ENCODE measurements at regions not wholly inside any gene's neighbourhood (a gene's known extent, or its start where the extent isn't known, plus 50 kb on each side); places are given as distances from the start of the nearest gene placed in this dataset.

DNA sequence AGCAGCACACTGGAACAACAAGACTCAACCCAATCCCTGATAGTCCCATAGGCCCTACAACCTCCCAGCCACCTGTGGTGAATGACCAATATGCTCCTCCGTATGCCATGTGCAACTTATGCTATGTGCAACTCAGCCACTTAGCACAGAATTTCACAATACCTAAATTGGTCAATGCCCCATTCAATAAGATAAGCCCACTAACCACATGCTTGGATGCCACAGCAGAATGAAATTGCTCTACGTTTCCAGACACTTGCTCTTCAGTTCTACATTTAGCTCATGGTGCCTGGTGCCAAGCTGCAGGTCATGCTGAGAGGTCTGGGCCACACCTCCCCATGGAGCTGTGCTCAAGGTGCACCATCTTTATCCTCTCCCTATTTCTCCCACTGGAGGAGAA is 159.8 kb downstream of the EN1 start:
- no peaks in the 10 kb centered on the region for H3K4me1 ChIP-seq (ENCODE audit: insufficient read depth, low read length)
- no peak overlapping the region for H3K4me3 ChIP-seq (ENCODE audit: low read length)
- peaks cover 0 to 10% of the 10 kb centered on the region in 2 experiments for H3K9me3 ChIP-seq (ENCODE audit: control insufficient read depth in 1 of 2, insufficient read depth in 1 of 2, low read length in 2 of 2)
- no peak overlapping the region for H3K4me3 Mint-ChIP-seq
- no peaks in the 10 kb centered on the region for H3K4me1 Mint-ChIP-seq (ENCODE audit: low read depth)
- no peak for TF ChIP-seq CTCF (IDR thresholded peaks at IDR 0.05)
- ATAC-seq (ENCODE audit: poor library complexity) (no peak), DNase-seq (no peak)
- H3K27ac Mint-ChIP-seq = no peak overlapping the region
- peaks cover 0 to 2% of the 10 kb centered on the region in 2 experiments for H3K27me3 ChIP-seq (ENCODE audit: control insufficient read depth in 1 of 2, insufficient read depth in 2 of 2, low read length in 2 of 2)
- CTCF ChIA-PET = no interaction called here
- POLR2A ChIA-PET = no interaction called here
- intact Hi-C loops (cut with DNase I, micrococcal nuclease) = no loop called here
- peaks cover 27% of the 10 kb centered on the region for H3K27me3 Mint-ChIP-seq
- no peak overlapping the region for H3K27ac ChIP-seq (ENCODE audit: low read depth in 1 of 2, low read length in 2 of 2)
- no peaks in the 10 kb centered on the region for H3K36me3 ChIP-seq (ENCODE audit: insufficient read depth, low read length)
- H3K9me3 Mint-ChIP-seq = peaks cover 2% of the 10 kb centered on the region
- H3K36me3 Mint-ChIP-seq (ENCODE audit: low read depth) = no peaks in the 10 kb centered on the region

DNA sequence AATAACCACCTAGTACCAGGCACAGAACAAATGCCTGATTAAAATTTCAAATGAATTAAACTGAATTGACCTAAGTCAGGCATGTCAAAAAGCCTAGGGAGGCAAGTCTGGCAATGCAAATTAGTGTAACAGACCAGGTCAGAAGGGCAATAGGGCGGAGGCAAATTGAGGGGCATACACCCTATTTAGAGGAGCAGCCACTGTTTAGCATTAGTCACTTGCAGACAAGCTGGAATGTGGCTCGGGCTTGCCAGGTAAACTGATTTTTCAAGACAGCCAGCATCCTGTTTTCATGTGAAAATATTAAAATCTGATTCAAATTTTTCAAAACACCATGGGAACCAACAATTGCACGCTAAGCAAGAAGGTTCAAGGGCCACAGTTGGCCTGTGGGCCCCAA is 160.3 kb downstream of the EN1 start:
- no peaks in the 10 kb centered on the region for H3K4me1 ChIP-seq (ENCODE audit: insufficient read depth, low read length)
- no peak for TF ChIP-seq CTCF (IDR thresholded peaks at IDR 0.05)
- peaks cover 0 to 2% of the 10 kb centered on the region in 2 experiments for H3K27me3 ChIP-seq (ENCODE audit: control insufficient read depth in 1 of 2, insufficient read depth in 2 of 2, low read length in 2 of 2)
- Mint-ChIP-seq H3K9me3 (peaks cover 2% of the 10 kb centered on the region), H3K4me3 (no peak overlapping the region), H3K27ac (no peak overlapping the region), H3K27me3 (peaks cover 28% of the 10 kb centered on the region), H3K36me3 (ENCODE audit: low read depth) (no peaks in the 10 kb centered on the region), H3K4me1 (ENCODE audit: low read depth) (no peaks in the 10 kb centered on the region)
- no peak for ATAC-seq (ENCODE audit: poor library complexity)
- no peaks in the 10 kb centered on the region for H3K36me3 ChIP-seq (ENCODE audit: insufficient read depth, low read length)
- POLR2A ChIA-PET = no interaction called here
- CTCF ChIA-PET = no interaction called here
- H3K4me3 ChIP-seq (ENCODE audit: low read length) = no peak overlapping the region
- peaks cover 0 to 10% of the 10 kb centered on the region in 2 experiments for H3K9me3 ChIP-seq (ENCODE audit: control insufficient read depth in 1 of 2, insufficient read depth in 1 of 2, low read length in 2 of 2)
- H3K27ac ChIP-seq (ENCODE audit: low read depth in 1 of 2, low read length in 2 of 2) = no peak overlapping the region
- no peak for DNase-seq
- intact Hi-C loops (cut with DNase I, micrococcal nuclease) = no loop called here

DNA sequence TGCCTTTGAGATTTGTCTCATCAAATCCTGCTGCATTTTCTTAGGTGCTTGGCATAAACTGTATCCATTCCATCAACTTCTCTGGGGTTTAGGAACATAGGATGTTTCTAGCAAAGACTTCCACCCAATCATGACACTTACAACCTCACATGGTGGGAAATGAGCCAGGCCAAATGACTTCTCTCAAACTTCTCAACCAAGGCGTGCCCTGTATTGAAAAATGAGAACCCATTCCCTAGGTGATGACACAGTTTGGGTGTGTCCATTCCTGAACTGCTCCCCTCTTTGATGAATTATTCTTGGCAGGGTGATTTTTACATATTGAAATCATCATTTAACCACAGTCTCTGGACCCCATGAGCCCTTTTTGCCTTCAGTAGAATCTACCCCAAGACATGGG is 161.1 kb downstream of the EN1 start:
- H3K9me3 ChIP-seq (ENCODE audit: control insufficient read depth in 1 of 2, insufficient read depth in 1 of 2, low read length in 2 of 2) = peaks cover 0 to 4% of the 10 kb centered on the region in 2 experiments
- no peaks in the 10 kb centered on the region for H3K4me1 Mint-ChIP-seq (ENCODE audit: low read depth)
- H3K27me3 Mint-ChIP-seq = peaks cover 28% of the 10 kb centered on the region
- no peak for ATAC-seq (ENCODE audit: poor library complexity)
- no peak for DNase-seq
- H3K27me3 ChIP-seq (ENCODE audit: control insufficient read depth in 1 of 2, insufficient read depth in 2 of 2, low read length in 2 of 2) = peaks cover 0 to 2% of the 10 kb centered on the region in 2 experiments
- no peaks in the 10 kb centered on the region for H3K36me3 Mint-ChIP-seq (ENCODE audit: low read depth)
- no peaks in the 10 kb centered on the region for H3K36me3 ChIP-seq (ENCODE audit: insufficient read depth, low read length)
- ChIA-PET CTCF (no interaction called here), POLR2A (no interaction called here)
- H3K4me3 ChIP-seq (ENCODE audit: low read length) = no peak overlapping the region
- H3K9me3 Mint-ChIP-seq = peaks cover 2% of the 10 kb centered on the region
- H3K27ac ChIP-seq (ENCODE audit: low read depth in 1 of 2, low read length in 2 of 2) = no peak overlapping the region
- no peak for TF ChIP-seq CTCF (IDR thresholded peaks at IDR 0.05)
- H3K27ac Mint-ChIP-seq = no peak overlapping the region
- intact Hi-C loops (cut with DNase I, micrococcal nuclease) = no loop called here
- H3K4me1 ChIP-seq (ENCODE audit: insufficient read depth, low read length) = no peaks in the 10 kb centered on the region
- H3K4me3 Mint-ChIP-seq = no peak overlapping the region
